WTC11 (cell line): ENCODE measurements at regions not wholly inside any gene's neighbourhood (a gene's known extent, or its start where the extent isn't known, plus 50 kb on each side); places are given as distances from the start of the nearest gene placed in this dataset.

Source experiments
- ATAC-seq: fragments of 200-7000 bp; cut with Tn5 transposase; 2 replicates; pipeline ENCODE4 v1.10.0; 2021; ENCODE audit warnings: mild to moderate bottlenecking, moderate library complexity
- CTCF ChIA-PET: fragments of 300-600 bp; sonication (Branson Sonifier 250); formaldehyde crosslinking; loops from one replicate; lab custom pipeline; 2021; ENCODE audit warnings: antibody characterized with exemption; lab: Charles Lee
- POLR2A ChIA-PET: fragments of 350-600 bp; sonication (Branson Sonifier 250); formaldehyde crosslinking; loops from one replicate; lab custom pipeline; 2021; ENCODE audit warnings: antibody characterized with exemption; lab: Charles Lee
- DNase-seq: peaks from one replicate; pipeline ENCODE4 v3.0.0; 2021; ENCODE audit warnings: low spot score
- H3K27ac Mint-ChIP-seq: 2 replicates; pipeline ENCODE4 v1.8.0; 2021; ENCODE audit warnings: mixed read lengths
- H3K27me3 Mint-ChIP-seq: 2 replicates; pipeline ENCODE4 v1.8.0; 2021; ENCODE audit warnings: low read depth, mild to moderate bottlenecking, moderate library complexity, mixed read lengths
- H3K36me3 Mint-ChIP-seq: 2 replicates; pipeline ENCODE4 v1.8.0; 2021; ENCODE audit warnings: mixed read lengths
- H3K4me1 Mint-ChIP-seq: 2 replicates; pipeline ENCODE4 v1.8.0; 2022; ENCODE audit warnings: mixed read lengths
- H3K4me3 Mint-ChIP-seq: 2 replicates; pipeline ENCODE4 v1.8.0; 2021; ENCODE audit warnings: mild to moderate bottlenecking, moderate library complexity, mixed read lengths
- H3K9me3 Mint-ChIP-seq: 2 replicates; pipeline ENCODE4 v1.8.0; 2021; ENCODE audit warnings: mixed read lengths
- AFF4 ChIP-seq: sonication (generic); formaldehyde crosslinking; IDR thresholded peaks from 2 replicates; pipeline ENCODE4 v1.8.1; 2023; ENCODE audit warnings: mild to moderate bottlenecking, missing genetic modification reagents, borderline replicate concordance
- ARID4B ChIP-seq: sonication (generic); formaldehyde crosslinking; IDR thresholded peaks from 2 replicates; pipeline ENCODE4 v1.8.0; 2023; ENCODE audit warnings: missing genetic modification reagents, mild to moderate bottlenecking, borderline replicate concordance
- CREB1 ChIP-seq: sonication (generic); formaldehyde crosslinking; IDR thresholded peaks from 2 replicates; pipeline ENCODE4 v1.8.0; 2023; ENCODE audit warnings: mild to moderate bottlenecking, missing genetic modification reagents
- CREM ChIP-seq: sonication (generic); formaldehyde crosslinking; IDR thresholded peaks from 2 replicates; pipeline ENCODE4 v1.8.1; 2022; ENCODE audit warnings: mild to moderate bottlenecking, missing genetic modification reagents, moderate library complexity
- E2F1 ChIP-seq: sonication (generic); formaldehyde crosslinking; IDR thresholded peaks from 2 replicates; pipeline ENCODE4 v1.8.0; 2022; ENCODE audit warnings: mild to moderate bottlenecking, missing genetic modification reagents
- E2F5 ChIP-seq: sonication (generic); formaldehyde crosslinking; IDR thresholded peaks from 2 replicates; pipeline ENCODE4 v1.8.1; 2022; ENCODE audit warnings: mild to moderate bottlenecking, moderate library complexity, missing genetic modification reagents
- EMX1 ChIP-seq: fragments of 250-450 bp; sonication (Bioruptor Pico); IDR thresholded peaks from 2 replicates; pipeline ENCODE4 v1.8.0; 2021; ENCODE audit warnings: mild to moderate bottlenecking
- FOXK1 ChIP-seq: sonication (generic); formaldehyde crosslinking; IDR thresholded peaks from 2 replicates; pipeline ENCODE4 v1.8.0; 2022; ENCODE audit warnings: mild to moderate bottlenecking, moderate library complexity, missing genetic modification reagents
- GTF2I ChIP-seq: fragments of 250-450 bp; sonication (Bioruptor Pico); conservative IDR thresholded peaks from 2 replicates; pipeline ENCODE4 v1.4.0; 2021; ENCODE audit warnings: mild to moderate bottlenecking
- HMGXB4 ChIP-seq: sonication (generic); formaldehyde crosslinking; IDR thresholded peaks from 2 replicates; pipeline ENCODE4 v1.8.1; 2023; ENCODE audit warnings: mild to moderate bottlenecking, moderate library complexity, missing genetic modification reagents
- KAT7 ChIP-seq: sonication (generic); formaldehyde crosslinking; IDR thresholded peaks from 2 replicates; pipeline ENCODE4 v1.8.1; 2023; ENCODE audit warnings: missing genetic modification reagents, mild to moderate bottlenecking, borderline replicate concordance
- MAX ChIP-seq: sonication (generic); formaldehyde crosslinking; IDR thresholded peaks from 2 replicates; pipeline ENCODE4 v1.8.0; 2022; ENCODE audit warnings: mild to moderate bottlenecking, missing genetic modification reagents
- NFYB ChIP-seq: sonication (generic); formaldehyde crosslinking; conservative IDR thresholded peaks from 2 replicates; pipeline ENCODE4 v1.8.0; 2022; ENCODE audit warnings: low read depth, missing genetic modification reagents
- SMAD4 ChIP-seq: sonication (generic); formaldehyde crosslinking; IDR thresholded peaks from 2 replicates; pipeline ENCODE4 v1.8.0; 2022; ENCODE audit warnings: mild to moderate bottlenecking, missing genetic modification reagents
- TCF7 ChIP-seq: sonication (generic); formaldehyde crosslinking; IDR thresholded peaks from 2 replicates; pipeline ENCODE4 v1.8.0; 2022; ENCODE audit warnings: mild to moderate bottlenecking, low read depth, missing genetic modification reagents, moderate library complexity
- USF2 ChIP-seq: sonication (generic); formaldehyde crosslinking; IDR thresholded peaks from 2 replicates; pipeline ENCODE4 v1.8.1; 2023; ENCODE audit warnings: mild to moderate bottlenecking, missing genetic modification reagents, moderate library complexity
- ZBTB43 ChIP-seq: sonication (generic); formaldehyde crosslinking; IDR thresholded peaks from 2 replicates; pipeline ENCODE4 v1.8.1; 2023; ENCODE audit warnings: mild to moderate bottlenecking, missing genetic modification reagents
- ZNF396 ChIP-seq: fragments of 250-450 bp; sonication (Bioruptor Pico); IDR thresholded peaks from 2 replicates; pipeline ENCODE4 v1.8.0; 2021; ENCODE audit warnings: mild to moderate bottlenecking, moderate library complexity, borderline replicate concordance

- no peak for ATAC-seq
- H3K27ac Mint-ChIP-seq: no peak overlapping the region
- ChIA-PET POLR2A (no interaction called here), CTCF (no interaction called here)
- H3K4me3 Mint-ChIP-seq: no peak overlapping the region
- peaks cover 29% of the 10 kb centered on the region for H3K9me3 Mint-ChIP-seq
- H3K4me1 Mint-ChIP-seq: no peaks in the 10 kb centered on the region
- peaks cover 7% of the 10 kb centered on the region; the same call in 1 of the 2 replicates for H3K27me3 Mint-ChIP-seq
- no peak for DNase-seq
- TF ChIP-seq E2F1 (no peak), ZNF396 (CRISPR knock-in tag) (no peak), GTF2I (CRISPR knock-in tag) (no peak)
- H3K36me3 Mint-ChIP-seq: peaks cover 21% of the 10 kb centered on the region
Measured at GRCh38 chr18:78693429-78693828, 286.2 kb upstream of the SALL3 start.

GRCh38 chr18:78696698-78697435 lies 282.8 kb upstream of the SALL3 start:
- Mint-ChIP-seq H3K9me3 (peaks cover 35% of the 10 kb centered on the region), H3K27ac (no peak overlapping the region), H3K4me3 (no peak overlapping the region), H3K4me1 (peaks cover 7% of the 10 kb centered on the region), H3K27me3 (peaks cover 7% of the 10 kb centered on the region; the same call in 1 of the 2 replicates), H3K36me3 (peaks cover 27% of the 10 kb centered on the region)
- ChIA-PET CTCF (no interaction called here), POLR2A (no interaction called here)
- DNase-seq (no peak), ATAC-seq (no peak)
- TF ChIP-seq AFF4 (CRISPR knock-in tag) (no peak), KAT7 (CRISPR knock-in tag) (no peak), ZBTB43 (CRISPR knock-in tag) (no peak), MAX (CRISPR knock-in tag) (no peak), CREB1 (CRISPR knock-in tag) (no peak), E2F5 (CRISPR knock-in tag) (no peak), USF2 (CRISPR knock-in tag) (no peak), FOXK1 (CRISPR knock-in tag) (no peak), EMX1 (no peak), NFYB (CRISPR knock-in tag) (no peak), SMAD4 (CRISPR knock-in tag) (no peak), ARID4B (CRISPR knock-in tag) (no peak), ZNF396 (CRISPR knock-in tag) (no peak), HMGXB4 (CRISPR knock-in tag) (no peak), CREM (CRISPR knock-in tag) (no peak), TCF7 (CRISPR knock-in tag) (no peak)
